Middle frontal gyrus (tissue), 1 donor: ENCODE measurements at regions not wholly inside any gene's neighbourhood (a gene's known extent, or its start where the extent isn't known, plus 50 kb on each side); places are given as distances from the start of the nearest gene placed in this dataset.

Experiments used
- DNase-seq: peaks from one replicate; pipeline ENCODE4 v3.0.0-alpha.2; 2015; ENCODE audit warnings: low spot score; ENCODE audit errors: extremely low spot score

GRCh38 chr3:3276630-3277029 lies 97.1 kb upstream of the CRBN start:
- DNase-seq, result no peak

GRCh38 chr3:3264796-3265195 lies 85.3 kb upstream of the CRBN start:
- DNase-seq, result no peak

GRCh38 chr3:3260870-3261269 lies 81.4 kb upstream of the CRBN start:
- DNase-seq, result no peak

GRCh38 chr3:3259181-3259580 lies 79.7 kb upstream of the CRBN start:
- DNase-seq, result no peak

- DNase-seq, result no peak
Observed at GRCh38 chr3:3258281-3258680, 78.8 kb upstream of the CRBN start.

- DNase-seq, result no peak
Observed at GRCh38 chr3:3241596-3241995, 62.1 kb upstream of the CRBN start.

- DNase-seq, result no peak
Observed at GRCh38 chr3:3240986-3241385, 61.5 kb upstream of the CRBN start.

- DNase-seq, result no peak
Observed at GRCh38 chr3:3237979-3238378, 58.5 kb upstream of the CRBN start.

- DNase-seq, result no peak
Observed at GRCh38 chr3:3232251-3232650, 52.8 kb upstream of the CRBN start.
